ENCODE measurements at regions not wholly inside any gene's neighbourhood (a gene's known extent, or its start where the extent isn't known, plus 50 kb on each side); places are given as distances from the start of the nearest gene placed in this dataset.

DNA sequence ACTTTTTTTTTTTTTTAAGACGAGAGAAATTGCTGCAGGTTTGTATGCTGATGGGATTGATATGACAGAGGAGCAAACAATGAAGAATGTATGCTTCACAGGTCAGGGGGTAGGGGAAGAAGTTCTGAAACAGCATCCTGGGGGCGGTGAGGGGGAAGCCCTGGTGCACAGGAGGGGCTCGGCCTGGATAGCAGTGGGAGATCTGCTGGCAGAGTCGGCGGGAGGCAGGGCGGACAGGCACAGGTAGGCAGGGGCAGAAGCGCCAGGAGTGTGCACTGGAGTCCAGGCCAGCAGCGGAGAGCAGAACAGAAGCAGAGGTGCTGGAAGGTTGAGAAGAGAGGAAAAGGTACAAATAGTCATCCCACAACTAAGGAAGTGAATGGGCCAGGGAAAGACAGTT, 175.4 kb downstream of the SNX10 start:
- Histone ChIP-seq H3K9me2 (replicated peaks; ENCODE audit: low read depth, low read length) (no peaks in the 10 kb centered on the region), H4K20me1 (ENCODE audit: insufficient read depth, low read length, poor library complexity, severe bottlenecking) (no peaks in the 10 kb centered on the region), H3K79me2 (ENCODE audit: insufficient read depth, low read length) (no peaks in the 10 kb centered on the region), H2AFZ (ENCODE audit: low read length) (no peak overlapping the region), H3K27me3 (ENCODE audit: insufficient read depth, low read length, poor library complexity, severe bottlenecking) (no peaks in the 10 kb centered on the region), H3K4me1 (ENCODE audit: insufficient read depth, low read length, poor library complexity, severe bottlenecking) (no peaks in the 10 kb centered on the region), H3F3A (ENCODE audit: low read depth) (no peaks in the 10 kb centered on the region), H3K4me2 (ENCODE audit: low read depth, low read length, poor library complexity, severe bottlenecking) (no peak overlapping the region), H3K4me3 (ENCODE audit: low read length, poor library complexity, severe bottlenecking) (no peak overlapping the region), H3K36me3 (ENCODE audit: insufficient read depth, low read length) (no peaks in the 10 kb centered on the region), H3K9me3 (ENCODE audit: insufficient read depth, low read depth, low read length) (no peaks in the 10 kb centered on the region), H3K9ac (ENCODE audit: low read depth, low read length, poor library complexity, severe bottlenecking) (no peak overlapping the region)
- TF ChIP-seq EZH2phosphoT487 (IDR thresholded peaks at IDR 0.05; ENCODE audit: borderline replicate concordance) = no peak
- TF ChIP-seq, protein P1, sequence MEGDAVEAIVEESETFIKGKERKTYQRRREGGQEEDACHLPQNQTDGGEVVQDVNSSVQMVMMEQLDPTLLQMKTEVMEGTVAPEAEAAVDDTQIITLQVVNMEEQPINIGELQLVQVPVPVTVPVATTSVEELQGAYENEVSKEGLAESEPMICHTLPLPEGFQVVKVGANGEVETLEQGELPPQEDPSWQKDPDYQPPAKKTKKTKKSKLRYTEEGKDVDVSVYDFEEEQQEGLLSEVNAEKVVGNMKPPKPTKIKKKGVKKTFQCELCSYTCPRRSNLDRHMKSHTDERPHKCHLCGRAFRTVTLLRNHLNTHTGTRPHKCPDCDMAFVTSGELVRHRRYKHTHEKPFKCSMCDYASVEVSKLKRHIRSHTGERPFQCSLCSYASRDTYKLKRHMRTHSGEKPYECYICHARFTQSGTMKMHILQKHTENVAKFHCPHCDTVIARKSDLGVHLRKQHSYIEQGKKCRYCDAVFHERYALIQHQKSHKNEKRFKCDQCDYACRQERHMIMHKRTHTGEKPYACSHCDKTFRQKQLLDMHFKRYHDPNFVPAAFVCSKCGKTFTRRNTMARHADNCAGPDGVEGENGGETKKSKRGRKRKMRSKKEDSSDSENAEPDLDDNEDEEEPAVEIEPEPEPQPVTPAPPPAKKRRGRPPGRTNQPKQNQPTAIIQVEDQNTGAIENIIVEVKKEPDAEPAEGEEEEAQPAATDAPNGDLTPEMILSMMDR (conservative IDR thresholded peaks at IDR 0.05; ENCODE audit: low read length) = no peak

GRCh38 chr7:26467541-26467940, 175.9 kb downstream of the SNX10 start:
- TF ChIP-seq, protein P1 (conservative IDR thresholded peaks at IDR 0.05; ENCODE audit: low read length) = no peak
- TF ChIP-seq EZH2phosphoT487 (IDR thresholded peaks at IDR 0.05; ENCODE audit: borderline replicate concordance) = no peak
- no peak overlapping the region for H2AFZ ChIP-seq (ENCODE audit: low read length)
- no peaks in the 10 kb centered on the region for H3K9me2 ChIP-seq (replicated peaks; ENCODE audit: low read depth, low read length)
- H3K4me3 ChIP-seq (ENCODE audit: low read length, poor library complexity, severe bottlenecking) = no peak overlapping the region
- no peaks in the 10 kb centered on the region for H3K4me1 ChIP-seq (ENCODE audit: insufficient read depth, low read length, poor library complexity, severe bottlenecking)
- no peaks in the 10 kb centered on the region for H3K9me3 ChIP-seq (ENCODE audit: insufficient read depth, low read depth, low read length)
- H3K27me3 ChIP-seq (ENCODE audit: insufficient read depth, low read length, poor library complexity, severe bottlenecking) = no peaks in the 10 kb centered on the region
- no peaks in the 10 kb centered on the region for H4K20me1 ChIP-seq (ENCODE audit: insufficient read depth, low read length, poor library complexity, severe bottlenecking)
- no peaks in the 10 kb centered on the region for H3F3A ChIP-seq (ENCODE audit: low read depth)
- no peak overlapping the region for H3K9ac ChIP-seq (ENCODE audit: low read depth, low read length, poor library complexity, severe bottlenecking)
- no peaks in the 10 kb centered on the region for H3K36me3 ChIP-seq (ENCODE audit: insufficient read depth, low read length)
- H3K4me2 ChIP-seq (ENCODE audit: low read depth, low read length, poor library complexity, severe bottlenecking) = no peak overlapping the region
- H3K79me2 ChIP-seq (ENCODE audit: insufficient read depth, low read length) = no peaks in the 10 kb centered on the region

GRCh38 chr7:26468625-26469024, 177.0 kb downstream of the SNX10 start:
- no peaks in the 10 kb centered on the region for H4K20me1 ChIP-seq (ENCODE audit: insufficient read depth, low read length, poor library complexity, severe bottlenecking)
- no peaks in the 10 kb centered on the region for H3K36me3 ChIP-seq (ENCODE audit: insufficient read depth, low read length)
- no peak overlapping the region for H2AFZ ChIP-seq (ENCODE audit: low read length)
- H3F3A ChIP-seq (ENCODE audit: low read depth) = no peaks in the 10 kb centered on the region
- no peaks in the 10 kb centered on the region for H3K9me2 ChIP-seq (replicated peaks; ENCODE audit: low read depth, low read length)
- no peaks in the 10 kb centered on the region for H3K27me3 ChIP-seq (ENCODE audit: insufficient read depth, low read length, poor library complexity, severe bottlenecking)
- no peaks in the 10 kb centered on the region for H3K9me3 ChIP-seq (ENCODE audit: insufficient read depth, low read depth, low read length)
- H3K79me2 ChIP-seq (ENCODE audit: insufficient read depth, low read length) = no peaks in the 10 kb centered on the region
- no peak overlapping the region for H3K4me2 ChIP-seq (ENCODE audit: low read depth, low read length, poor library complexity, severe bottlenecking)
- H3K9ac ChIP-seq (ENCODE audit: low read depth, low read length, poor library complexity, severe bottlenecking) = no peak overlapping the region
- H3K4me1 ChIP-seq (ENCODE audit: insufficient read depth, low read length, poor library complexity, severe bottlenecking) = no peaks in the 10 kb centered on the region
- no peak overlapping the region for H3K4me3 ChIP-seq (ENCODE audit: low read length, poor library complexity, severe bottlenecking)
- TF ChIP-seq, protein P1 (conservative IDR thresholded peaks at IDR 0.05; ENCODE audit: low read length) = no peak
- no peak for TF ChIP-seq EZH2phosphoT487 (IDR thresholded peaks at IDR 0.05; ENCODE audit: borderline replicate concordance)
